Tongue (tissue), 1 donor: ENCODE measurements at regions not wholly inside any gene's neighbourhood (a gene's known extent, or its start where the extent isn't known, plus 50 kb on each side); places are given as distances from the start of the nearest gene placed in this dataset.
A peak's percentile ranks its signal among the peaks of the same experiment; 100 is the strongest.
"Not testable (repeated sequence)": the region's sequence is repeated elsewhere in the genome, so short reads cannot be mapped to it uniquely, and the experiment has no call there.

Experiments
- DNase-seq: peaks from one replicate; pipeline ENCODE4 v3.0.0-alpha.2; 2015

DNA sequence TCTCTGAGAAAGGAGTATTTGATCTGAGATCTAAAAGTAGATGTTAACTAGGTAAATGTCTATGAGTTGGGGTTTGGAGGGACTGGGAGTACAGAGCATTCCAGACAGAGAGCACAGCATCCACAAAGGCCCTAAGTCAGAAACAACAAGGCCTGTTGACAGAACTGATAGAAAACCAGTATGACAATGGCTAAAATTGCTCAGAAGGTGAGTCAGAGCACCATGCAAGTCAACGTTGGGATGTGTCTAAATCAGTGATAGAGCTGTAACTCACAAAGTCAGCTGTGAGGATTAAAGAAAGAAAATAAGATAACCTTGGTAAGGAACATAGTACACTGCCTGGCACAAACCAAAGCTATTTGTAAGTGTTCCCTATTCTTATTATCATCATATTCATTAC is 124.0 kb downstream of the CETN3 start:
- no peak for DNase-seq

DNA sequence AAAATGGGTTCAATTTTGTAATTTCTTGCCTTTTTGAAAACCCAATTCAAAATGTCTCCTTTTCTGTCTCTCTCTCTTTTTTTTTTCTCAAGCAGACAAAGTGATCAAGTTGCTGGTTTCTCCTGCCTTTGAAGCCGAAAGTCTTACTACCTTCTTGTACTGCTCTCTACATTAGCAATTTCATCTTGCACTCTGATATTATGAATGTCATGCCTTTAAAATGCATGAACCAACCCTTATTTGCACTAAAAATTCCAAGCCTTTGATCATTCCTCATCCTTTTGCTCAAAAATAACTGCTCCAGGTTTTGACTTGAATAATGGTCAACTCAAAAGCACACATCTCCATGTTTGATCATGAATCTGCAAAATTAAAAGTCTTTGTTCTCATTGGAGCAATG is 125.2 kb downstream of the CETN3 start:
- DNase-seq: no peak

- DNase-seq: no peak
These were observed 130.5 kb downstream of the CETN3 start for GRCh38 chr5:90279091-90279490.

- DNase-seq: no peak
These were observed 135.3 kb downstream of the CETN3 start for GRCh38 chr5:90274216-90274615.

GRCh38 chr5:90267646-90268045 is 141.9 kb downstream of the CETN3 start:
- DNase-seq: no peak

GRCh38 chr5:90265545-90265857 is 144.1 kb downstream of the CETN3 start:
- DNase-seq: no peak

DNA sequence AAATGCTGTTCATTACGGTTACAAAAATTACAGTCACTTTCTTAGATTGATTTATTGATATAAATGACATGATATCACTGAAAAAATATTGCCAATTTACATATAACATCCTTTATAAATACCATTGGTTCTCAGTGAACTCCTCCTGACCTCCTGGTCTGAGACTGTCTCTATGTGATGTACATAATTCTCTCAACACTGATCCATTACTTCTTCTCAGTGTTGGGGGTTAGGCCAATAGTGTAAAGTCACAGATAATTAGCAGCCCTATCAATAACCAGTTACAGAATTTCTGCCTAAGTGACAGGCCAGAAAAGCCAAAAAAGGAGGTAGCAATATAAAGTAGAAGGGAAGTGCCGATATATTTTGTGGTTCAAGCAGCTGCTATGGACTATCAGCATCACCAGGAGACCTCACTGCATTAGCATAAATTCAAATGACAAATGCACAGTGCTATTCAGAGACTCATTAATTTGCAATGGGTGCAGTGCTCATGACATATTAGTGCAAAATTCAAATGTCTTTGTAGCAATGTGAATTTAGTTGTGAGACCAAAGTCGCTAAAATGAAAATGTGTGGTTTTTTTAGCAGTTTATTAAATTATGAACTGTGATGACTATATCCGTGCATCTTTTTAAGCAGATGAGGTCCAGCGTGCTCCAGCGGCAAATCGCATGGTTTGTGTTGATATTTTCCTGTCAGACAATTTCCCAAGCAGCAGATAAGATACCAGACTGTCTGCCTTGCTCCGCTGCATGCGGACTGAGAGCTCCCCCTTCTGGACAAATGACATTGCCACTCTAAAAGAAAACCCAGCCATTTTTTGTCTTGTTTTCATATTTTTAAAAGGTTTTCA is 144.6 kb downstream of the CETN3 start:
- DNase-seq: peak; percentile 89

- DNase-seq: no peak
These were observed 146.3 kb downstream of the CETN3 start for GRCh38 chr5:90263102-90263820.

GRCh38 chr5:90251447-90251846 is 158.1 kb downstream of the CETN3 start:
- no peak for DNase-seq

DNA sequence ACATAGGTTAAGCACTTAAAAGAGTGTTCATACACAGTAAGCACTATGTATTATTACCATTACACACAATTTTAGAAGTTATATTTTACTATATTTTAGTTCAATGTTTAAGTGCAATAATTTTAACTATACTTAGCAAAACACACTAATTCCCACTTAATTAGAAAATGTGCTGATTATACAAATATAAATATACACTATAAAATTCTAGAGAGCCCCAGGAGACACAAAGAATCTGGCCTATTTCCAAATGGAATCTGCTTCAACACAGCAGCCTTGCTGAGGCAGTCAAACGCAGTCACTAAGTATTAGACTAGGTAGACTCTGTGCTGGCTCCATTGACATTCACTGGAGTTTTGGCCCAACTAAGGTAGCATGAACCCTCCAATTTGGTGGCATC is 160.9 kb downstream of the CETN3 start:
- no peak for DNase-seq

GRCh38 chr5:90243848-90244247 is 165.7 kb downstream of the CETN3 start:
- not testable (repeated sequence) for DNase-seq

GRCh38 chr5:90233476-90233875 is 176.1 kb downstream of the CETN3 start:
- DNase-seq: no peak

DNA sequence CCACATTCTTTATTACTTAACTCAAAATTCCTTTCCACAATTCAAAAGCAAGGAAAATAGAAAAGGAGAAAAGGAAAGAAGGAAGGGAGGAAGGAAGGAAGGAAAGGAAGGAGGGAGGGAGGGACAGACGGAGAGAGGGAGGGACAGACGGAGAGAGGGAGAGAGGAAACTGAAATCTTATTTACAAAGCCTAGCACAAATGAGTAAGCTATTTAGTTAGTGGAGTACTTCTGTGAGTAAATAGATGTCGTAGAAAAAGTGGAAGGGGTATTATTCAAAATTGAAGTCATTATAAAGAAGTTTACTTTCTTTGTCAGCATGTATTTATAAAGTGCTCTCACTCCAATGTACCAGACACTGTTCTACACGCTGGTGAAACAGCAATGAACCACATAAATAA is 177.9 kb downstream of the CETN3 start:
- DNase-seq: no peak

GRCh38 chr5:90227683-90228082 is 181.9 kb downstream of the CETN3 start:
- no peak for DNase-seq

DNA sequence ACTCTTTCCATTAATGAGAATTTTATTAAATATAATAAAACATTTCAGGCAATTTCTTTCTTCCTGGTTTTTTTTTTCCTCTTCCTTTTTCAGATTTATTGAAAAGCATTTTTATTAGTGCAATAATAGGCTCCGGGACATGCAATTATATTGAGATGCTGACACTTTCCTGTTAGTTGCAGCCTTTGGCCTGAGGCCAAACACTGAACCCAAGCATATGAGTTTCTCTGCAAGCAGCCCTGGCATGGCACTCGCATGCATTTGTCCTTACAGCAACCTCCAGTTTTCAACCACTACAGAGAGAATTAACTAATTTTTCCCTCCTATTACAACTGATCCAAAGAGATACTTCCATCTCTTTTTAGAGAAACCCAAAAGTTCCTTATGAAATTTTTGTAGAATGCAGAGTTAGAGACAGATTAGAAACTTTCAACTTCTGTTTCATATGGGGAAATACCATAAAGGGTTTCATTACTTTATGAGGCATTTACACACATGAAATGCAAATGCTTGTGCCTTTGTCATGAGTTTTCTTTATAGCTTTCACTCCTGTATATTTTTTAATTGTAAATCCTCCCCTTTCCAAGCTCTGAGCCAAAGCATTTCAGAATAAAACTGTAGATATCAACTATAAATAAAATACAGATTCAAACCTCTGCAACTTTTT is 183.0 kb downstream of the CETN3 start:
- DNase-seq: peak; percentile 43

GRCh38 chr5:90224342-90224741 is 185.2 kb downstream of the CETN3 start:
- no peak for DNase-seq

GRCh38 chr5:90223756-90224155 is 185.8 kb downstream of the CETN3 start:
- DNase-seq: no peak

DNA sequence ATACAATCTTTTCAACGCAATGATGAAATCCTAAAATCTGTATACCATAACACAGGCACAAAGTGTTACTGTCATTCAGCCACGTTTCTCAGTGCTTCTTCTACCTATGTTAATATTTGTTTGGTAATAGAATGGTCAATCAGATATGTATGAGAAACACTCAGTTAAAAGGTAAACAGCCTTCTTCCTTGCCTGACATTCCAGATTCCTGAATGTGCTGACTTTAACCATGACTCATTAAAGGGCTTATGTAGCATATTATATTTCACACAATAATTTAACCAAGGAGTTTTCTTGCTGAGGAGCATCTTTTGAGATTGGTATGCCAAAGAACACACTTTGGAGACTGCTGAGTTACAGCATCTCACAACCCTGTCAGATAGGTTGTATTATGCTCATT is 187.6 kb downstream of the CETN3 start:
- no peak for DNase-seq

DNA sequence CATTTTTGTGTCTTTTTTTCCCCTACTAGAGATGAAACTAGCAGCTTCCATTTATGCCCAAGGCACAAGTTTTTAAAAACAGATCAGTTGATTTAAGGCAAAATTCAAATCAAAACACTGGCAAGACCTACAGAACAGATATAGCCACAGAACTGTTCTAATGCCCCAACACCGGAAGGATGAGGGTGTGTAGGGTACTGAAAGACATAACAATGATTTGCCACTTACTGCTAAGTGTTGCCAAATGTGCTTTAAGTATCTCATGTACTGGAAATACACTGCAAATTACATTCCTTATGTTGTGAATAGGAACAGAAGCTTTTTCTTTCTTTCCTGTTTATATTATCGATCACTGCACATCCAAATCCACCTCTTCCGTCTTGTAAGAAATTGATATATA is 189.0 kb downstream of the CETN3 start:
- no peak for DNase-seq

DNA sequence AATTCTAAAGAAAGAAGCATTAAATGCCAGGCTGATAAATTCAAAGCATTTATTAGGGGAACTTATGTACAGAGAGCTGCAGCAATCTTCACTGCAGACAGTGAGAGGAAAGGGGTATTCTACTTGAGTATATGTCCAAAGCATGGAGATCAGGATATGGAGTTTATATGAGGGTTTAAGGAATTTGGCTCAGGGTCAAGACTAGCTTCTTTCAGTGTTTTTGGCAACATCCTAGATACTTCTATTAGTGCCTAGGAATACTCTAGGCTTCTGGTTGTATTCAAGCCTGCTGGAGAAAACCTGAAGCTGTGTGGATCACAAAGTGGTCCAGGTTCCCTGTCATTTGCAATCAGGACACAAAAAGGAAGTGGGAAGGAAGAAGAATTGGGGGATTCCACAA is 194.6 kb downstream of the CETN3 start:
- DNase-seq: no peak

GRCh38 chr5:90208323-90208722 is 201.2 kb downstream of the CETN3 start:
- not testable (repeated sequence) for DNase-seq

GRCh38 chr5:90201923-90202322 is 207.6 kb downstream of the CETN3 start:
- peak; percentile 11 for DNase-seq

DNA sequence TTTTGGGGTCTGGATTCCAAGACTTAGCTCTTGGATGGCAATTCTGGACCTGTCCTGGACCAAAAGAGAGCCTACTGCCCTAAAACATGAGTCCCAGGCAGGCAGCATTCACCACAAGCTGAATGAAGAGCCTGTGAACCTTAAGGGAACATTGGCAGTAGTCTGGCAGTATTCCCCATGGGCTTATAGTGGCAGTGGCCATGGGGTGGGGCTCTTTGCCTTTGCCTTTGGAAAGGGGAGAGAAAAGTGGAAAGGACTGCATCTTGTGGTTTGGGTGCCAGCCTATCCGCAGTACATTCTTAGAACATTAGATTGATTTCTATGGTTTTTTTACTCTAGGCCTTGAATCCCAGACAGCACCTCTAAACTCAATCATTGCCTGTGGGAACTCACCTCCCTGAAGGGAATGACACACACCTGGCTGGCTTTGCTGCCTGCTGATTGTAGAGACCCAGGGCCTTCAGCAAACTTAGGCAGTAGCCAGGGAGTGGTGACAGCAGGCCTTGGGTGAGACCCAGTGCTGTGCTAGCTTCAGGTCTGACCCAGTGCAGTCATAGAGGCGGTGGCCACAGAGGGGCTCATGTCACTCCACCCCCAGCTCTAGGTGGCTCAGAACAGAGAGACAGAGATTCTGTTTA is 216.3 kb downstream of the CETN3 start:
- DNase-seq: no peak
